Activated CD8-positive, alpha-beta memory T cell treated with anti-CD3 and anti-CD28 coated beads for 4 hours (primary cell): ENCODE measurements at regions not wholly inside any gene's neighbourhood (a gene's known extent, or its start where the extent isn't known, plus 50 kb on each side); places are given as distances from the start of the nearest gene placed in this dataset.

Source experiments
- DNase-seq, 2 donors: peaks; one replicate each; pipeline ENCODE4 v3.0.0-alpha.2; 2020; ENCODE audit warnings: low read depth in 2 of 2

GRCh38 chr6:164022632-164023031, 608.1 kb downstream of the QKI start:
- DNase-seq = no peak

GRCh38 chr6:164021589-164022250, 607.2 kb downstream of the QKI start:
- DNase-seq = no peak

- DNase-seq = no peak
These were observed 605.6 kb downstream of the QKI start for GRCh38 chr6:164020142-164020541.

GRCh38 chr6:164018133-164018532, 603.6 kb downstream of the QKI start:
- no peak for DNase-seq

GRCh38 chr6:164016056-164016455, 601.5 kb downstream of the QKI start:
- DNase-seq = no peak

GRCh38 chr6:164015088-164015484, 600.6 kb downstream of the QKI start:
- no peak for DNase-seq

GRCh38 chr6:164014346-164015087, 600.0 kb downstream of the QKI start:
- no peak for DNase-seq

- no peak for DNase-seq
These were observed 599.1 kb downstream of the QKI start for GRCh38 chr6:164013480-164014208.

GRCh38 chr6:164011321-164011720, 596.8 kb downstream of the QKI start:
- no peak for DNase-seq

- no peak for DNase-seq
These were observed 596.1 kb downstream of the QKI start for GRCh38 chr6:164010441-164011103.

GRCh38 chr6:164008902-164009301, 594.4 kb downstream of the QKI start:
- no peak for DNase-seq

- no peak for DNase-seq
These were observed 593.4 kb downstream of the QKI start for GRCh38 chr6:164007881-164008280.

- no peak for DNase-seq
These were observed 591.9 kb downstream of the QKI start for GRCh38 chr6:164006459-164006858.

GRCh38 chr6:164005004-164005711, 590.6 kb downstream of the QKI start:
- DNase-seq = no peak

GRCh38 chr6:164000276-164000675, 585.8 kb downstream of the QKI start:
- DNase-seq = no peak

GRCh38 chr6:163999475-164000125, 585.1 kb downstream of the QKI start:
- no peak for DNase-seq

GRCh38 chr6:163998496-163998895, 584.0 kb downstream of the QKI start:
- DNase-seq = no peak

- no peak for DNase-seq
These were observed 582.0 kb downstream of the QKI start for GRCh38 chr6:163996491-163996890.

- DNase-seq = no peak
These were observed 580.0 kb downstream of the QKI start for GRCh38 chr6:163994566-163994965.

GRCh38 chr6:163992701-163993100, 578.2 kb downstream of the QKI start:
- no peak for DNase-seq

GRCh38 chr6:163992056-163992455, 577.5 kb downstream of the QKI start:
- no peak for DNase-seq
